Neural cell (in vitro differentiated cells): ENCODE measurements at regions not wholly inside any gene's neighbourhood (a gene's known extent, or its start where the extent isn't known, plus 50 kb on each side); places are given as distances from the start of the nearest gene placed in this dataset.

ENCODE experiments used
- H2AFZ ChIP-seq: fragments of 200-600, 300-800 bp; sonication (generic), shearing (Covaris generic); 2 replicates; pipeline ENCODE4 v1.6.0; 2014; ENCODE audit warnings: low read depth, mild to moderate bottlenecking, antibody characterized with exemption, low read length, moderate library complexity
- H3F3A ChIP-seq: fragments of 200-600 bp; shearing (Covaris generic); 2 replicates; pipeline ENCODE4 v1.6.1; 2016; ENCODE audit warnings: mild to moderate bottlenecking, moderate library complexity, mixed read lengths, antibody characterized with exemption, low read length; ENCODE audit not compliant: insufficient read depth, poor library complexity, severe bottlenecking
- H3K27ac ChIP-seq: fragments of 200-600, 300-800 bp; sonication (generic), shearing (Covaris generic); 2 replicates; pipeline ENCODE4 v1.5.1; 2014; ENCODE audit warnings: mild to moderate bottlenecking, low read length, moderate library complexity
- H3K27me3 ChIP-seq: fragments of 300-800, 200-600 bp; sonication (generic), shearing (Covaris generic); 2 replicates; pipeline ENCODE4 v1.6.0; 2014; ENCODE audit warnings: mild to moderate bottlenecking, low read depth, low read length, moderate library complexity; ENCODE audit not compliant: insufficient read depth
- H3K36me3 ChIP-seq: fragments of 300-800, 200-600 bp; sonication (generic), shearing (Covaris generic); 2 replicates; pipeline ENCODE4 v1.5.1; 2014; ENCODE audit warnings: mild to moderate bottlenecking, antibody characterized with exemption, low read length, moderate library complexity; ENCODE audit not compliant: insufficient read depth
- H3K4me2 ChIP-seq: fragments of 300-800, 200-600 bp; sonication (generic), shearing (Covaris generic); 2 replicates; pipeline ENCODE4 v1.6.0; 2014; ENCODE audit warnings: mild to moderate bottlenecking, low read length
- H3K4me3 ChIP-seq: fragments of 300-800, 200-600 bp; sonication (generic), shearing (Covaris generic); 2 replicates; pipeline ENCODE4 v1.5.1; 2014; ENCODE audit warnings: mild to moderate bottlenecking, low read length, moderate library complexity
- H3K79me2 ChIP-seq: fragments of 200-600 bp; shearing (Covaris generic); replicated peaks from 2 replicates; pipeline ENCODE4 v1.6.0; 2014; ENCODE audit warnings: mild to moderate bottlenecking, low read length, moderate library complexity; ENCODE audit not compliant: insufficient read depth
- H3K9ac ChIP-seq: fragments of 300-800, 200-600 bp; sonication (generic), shearing (Covaris generic); 2 replicates; pipeline ENCODE4 v1.6.1; 2016; ENCODE audit warnings: mild to moderate bottlenecking, low read length, mixed read lengths
- H3K9me2 ChIP-seq: fragments of 200-600 bp; shearing (Covaris generic); 2 replicates; pipeline ENCODE4 v1.6.1; 2016; ENCODE audit warnings: mild to moderate bottlenecking, low read length, mixed read lengths; ENCODE audit not compliant: insufficient read depth
- H3K9me3 ChIP-seq: fragments of 200-600, 300-800 bp; sonication (generic), shearing (Covaris generic); 2 replicates; pipeline ENCODE4 v1.6.1; 2016; ENCODE audit warnings: mild to moderate bottlenecking, mixed run types, low read length, moderate library complexity, mixed read lengths
- H4K20me1 ChIP-seq: fragments of 200-600 bp; shearing (Covaris generic); 2 replicates; pipeline ENCODE4 v1.6.1; 2016; ENCODE audit warnings: mild to moderate bottlenecking, mixed run types; ENCODE audit not compliant: insufficient read depth
- EP300 ChIP-seq: fragments of 450-650 bp; conservative IDR thresholded peaks from 2 replicates; pipeline ENCODE4 v1.6.1; 2014; ENCODE audit warnings: antibody characterized with exemption, mild to moderate bottlenecking, moderate library complexity; ENCODE audit not compliant: poor library complexity, severe bottlenecking
- EZH2 ChIP-seq: fragments of 200-600, 300-800 bp; shearing (Covaris generic), sonication (generic); IDR thresholded peaks from 2 replicates; pipeline ENCODE4 v1.6.1; 2014; ENCODE audit warnings: antibody characterized with exemption, low read length, borderline replicate concordance, mild to moderate bottlenecking; ENCODE audit not compliant: insufficient read depth, poor library complexity, severe bottlenecking
- MXI1 ChIP-seq: fragments of 450-650 bp; conservative IDR thresholded peaks from 2 replicates; pipeline ENCODE4 v1.6.1; 2014; ENCODE audit warnings: antibody characterized with exemption, mild to moderate bottlenecking; ENCODE audit not compliant: poor library complexity, severe bottlenecking
- POLR2AphosphoS5 ChIP-seq: IDR thresholded peaks from 2 replicates; pipeline ENCODE4 v1.6.1; 2012
- RAD21 ChIP-seq: fragments of 450-650 bp; conservative IDR thresholded peaks from 2 replicates; pipeline ENCODE4 v1.6.1; 2014; ENCODE audit warnings: antibody characterized with exemption, mild to moderate bottlenecking, moderate library complexity
- SMC3 ChIP-seq: fragments of 450-650 bp; conservative IDR thresholded peaks from 2 replicates; pipeline ENCODE4 v1.6.1; 2014; ENCODE audit warnings: antibody characterized with exemption, mild to moderate bottlenecking, moderate library complexity; ENCODE audit not compliant: poor library complexity
- TAF1 ChIP-seq: IDR thresholded peaks from 2 replicates; pipeline ENCODE4 v1.6.1; 2012; ENCODE audit warnings: low read depth
- TF ChIP-seq, protein P1 (sequence below): IDR thresholded peaks from 2 replicates; pipeline ENCODE4 v1.6.1; 2012; ENCODE audit warnings: borderline replicate concordance
- TF ChIP-seq, protein P2 (sequence below): fragments of 450-650 bp; IDR thresholded peaks from 2 replicates; pipeline ENCODE4 v1.5.1; 2014; ENCODE audit warnings: antibody characterized with exemption, mild to moderate bottlenecking, moderate library complexity; ENCODE audit not compliant: poor library complexity, severe bottlenecking

GRCh38 chr15:81760686-81761085, 285.1 kb downstream of the MEX3B start:
- Histone ChIP-seq H3K9me3 (no peaks in the 10 kb centered on the region), H2AFZ (no peak overlapping the region), H3K9ac (no peak overlapping the region), H3K36me3 (no peaks in the 10 kb centered on the region), H3K4me2 (no peak overlapping the region), H3F3A (no peaks in the 10 kb centered on the region), H3K4me3 (no peak overlapping the region), H3K27me3 (no peaks in the 10 kb centered on the region), H3K9me2 (no peaks in the 10 kb centered on the region), H3K27ac (no peak overlapping the region), H4K20me1 (no peaks in the 10 kb centered on the region), H3K79me2 (no peaks in the 10 kb centered on the region)
- TF ChIP-seq, protein P1, sequence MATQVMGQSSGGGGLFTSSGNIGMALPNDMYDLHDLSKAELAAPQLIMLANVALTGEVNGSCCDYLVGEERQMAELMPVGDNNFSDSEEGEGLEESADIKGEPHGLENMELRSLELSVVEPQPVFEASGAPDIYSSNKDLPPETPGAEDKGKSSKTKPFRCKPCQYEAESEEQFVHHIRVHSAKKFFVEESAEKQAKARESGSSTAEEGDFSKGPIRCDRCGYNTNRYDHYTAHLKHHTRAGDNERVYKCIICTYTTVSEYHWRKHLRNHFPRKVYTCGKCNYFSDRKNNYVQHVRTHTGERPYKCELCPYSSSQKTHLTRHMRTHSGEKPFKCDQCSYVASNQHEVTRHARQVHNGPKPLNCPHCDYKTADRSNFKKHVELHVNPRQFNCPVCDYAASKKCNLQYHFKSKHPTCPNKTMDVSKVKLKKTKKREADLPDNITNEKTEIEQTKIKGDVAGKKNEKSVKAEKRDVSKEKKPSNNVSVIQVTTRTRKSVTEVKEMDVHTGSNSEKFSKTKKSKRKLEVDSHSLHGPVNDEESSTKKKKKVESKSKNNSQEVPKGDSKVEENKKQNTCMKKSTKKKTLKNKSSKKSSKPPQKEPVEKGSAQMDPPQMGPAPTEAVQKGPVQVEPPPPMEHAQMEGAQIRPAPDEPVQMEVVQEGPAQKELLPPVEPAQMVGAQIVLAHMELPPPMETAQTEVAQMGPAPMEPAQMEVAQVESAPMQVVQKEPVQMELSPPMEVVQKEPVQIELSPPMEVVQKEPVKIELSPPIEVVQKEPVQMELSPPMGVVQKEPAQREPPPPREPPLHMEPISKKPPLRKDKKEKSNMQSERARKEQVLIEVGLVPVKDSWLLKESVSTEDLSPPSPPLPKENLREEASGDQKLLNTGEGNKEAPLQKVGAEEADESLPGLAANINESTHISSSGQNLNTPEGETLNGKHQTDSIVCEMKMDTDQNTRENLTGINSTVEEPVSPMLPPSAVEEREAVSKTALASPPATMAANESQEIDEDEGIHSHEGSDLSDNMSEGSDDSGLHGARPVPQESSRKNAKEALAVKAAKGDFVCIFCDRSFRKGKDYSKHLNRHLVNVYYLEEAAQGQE = no peak
- TF ChIP-seq RAD21 (no peak), EZH2 (no peak), TAF1 (no peak), SMC3 (no peak), POLR2AphosphoS5 (no peak), MXI1 (no peak), EP300 (no peak)
- TF ChIP-seq, protein P2, sequence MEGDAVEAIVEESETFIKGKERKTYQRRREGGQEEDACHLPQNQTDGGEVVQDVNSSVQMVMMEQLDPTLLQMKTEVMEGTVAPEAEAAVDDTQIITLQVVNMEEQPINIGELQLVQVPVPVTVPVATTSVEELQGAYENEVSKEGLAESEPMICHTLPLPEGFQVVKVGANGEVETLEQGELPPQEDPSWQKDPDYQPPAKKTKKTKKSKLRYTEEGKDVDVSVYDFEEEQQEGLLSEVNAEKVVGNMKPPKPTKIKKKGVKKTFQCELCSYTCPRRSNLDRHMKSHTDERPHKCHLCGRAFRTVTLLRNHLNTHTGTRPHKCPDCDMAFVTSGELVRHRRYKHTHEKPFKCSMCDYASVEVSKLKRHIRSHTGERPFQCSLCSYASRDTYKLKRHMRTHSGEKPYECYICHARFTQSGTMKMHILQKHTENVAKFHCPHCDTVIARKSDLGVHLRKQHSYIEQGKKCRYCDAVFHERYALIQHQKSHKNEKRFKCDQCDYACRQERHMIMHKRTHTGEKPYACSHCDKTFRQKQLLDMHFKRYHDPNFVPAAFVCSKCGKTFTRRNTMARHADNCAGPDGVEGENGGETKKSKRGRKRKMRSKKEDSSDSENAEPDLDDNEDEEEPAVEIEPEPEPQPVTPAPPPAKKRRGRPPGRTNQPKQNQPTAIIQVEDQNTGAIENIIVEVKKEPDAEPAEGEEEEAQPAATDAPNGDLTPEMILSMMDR = no peak

- H2AFZ ChIP-seq = no peak overlapping the region
- H3K4me2 ChIP-seq = no peak overlapping the region
- no peaks in the 10 kb centered on the region for H3K79me2 ChIP-seq
- no peaks in the 10 kb centered on the region for H4K20me1 ChIP-seq
- H3F3A ChIP-seq = no peaks in the 10 kb centered on the region
- H3K4me3 ChIP-seq = no peak overlapping the region
- no peaks in the 10 kb centered on the region for H3K27me3 ChIP-seq
- no peak overlapping the region for H3K9ac ChIP-seq
- no peaks in the 10 kb centered on the region for H3K9me3 ChIP-seq
- no peak for TF ChIP-seq RAD21
- TF ChIP-seq, protein P2 = no peak
- TF ChIP-seq TAF1 = no peak
- H3K9me2 ChIP-seq = no peaks in the 10 kb centered on the region
- H3K36me3 ChIP-seq = no peaks in the 10 kb centered on the region
- H3K27ac ChIP-seq = no peak overlapping the region
These were observed 287.0 kb downstream of the MEX3B start for GRCh38 chr15:81758818-81759284.
